DOHH2 (cell line): ENCODE measurements at regions not wholly inside any gene's neighbourhood (a gene's known extent, or its start where the extent isn't known, plus 50 kb on each side); places are given as distances from the start of the nearest gene placed in this dataset.

Experiments
- CTCF ChIP-seq: fragments of 200-600 bp; sonication (generic); IDR thresholded peaks from one replicate; pipeline ENCODE4 v1.5.1; 2014; ENCODE audit warnings: antibody characterized with exemption, mild to moderate bottlenecking, low read depth, low read length; ENCODE audit not compliant: poor library complexity, severe bottlenecking
- EZH2phosphoT487 ChIP-seq: fragments of 200-600 bp; sonication (generic); IDR thresholded peaks from 2 replicates; pipeline ENCODE4 v1.6.1; 2017; ENCODE audit warnings: borderline replicate concordance, mild to moderate bottlenecking, antibody characterized with exemption, low read length, moderate library complexity, mixed read lengths

- TF ChIP-seq CTCF, result no peak
- no peak for TF ChIP-seq EZH2phosphoT487
Observed at GRCh38 chr1:34425785-34426184, 249.1 kb downstream of the C1orf94 start.
